HCT116 (cell line): ENCODE measurements at regions not wholly inside any gene's neighbourhood (a gene's known extent, or its start where the extent isn't known, plus 50 kb on each side); places are given as distances from the start of the nearest gene placed in this dataset.

Experiments used
- ATAC-seq: fragments of 200-7000 bp; cut with Tn5 transposase; 2 replicates; pipeline ENCODE4 v1.9.1; 2020; ENCODE audit warnings: mild to moderate bottlenecking, moderate library complexity
- BruUV-seq: library from RNA; stranded (reverse); fragments of 400-500 nt; replicated peaks from 2 replicates; lab custom pipeline; 2021; lab: Mats Ljungman, UMichigan
- CTCF ChIA-PET: fragments of 300-600 bp; sonication (Branson Sonifier 250); formaldehyde crosslinking; loops from one replicate; lab custom pipeline; 2021; ENCODE audit warnings: antibody characterized with exemption; lab: Charles Lee
- POLR2A ChIA-PET: fragments of 300-600, 350-600 bp; sonication (Branson Sonifier 250); formaldehyde crosslinking; loops from one replicate; lab custom pipeline; 2021; ENCODE audit warnings: antibody characterized with exemption; lab: Charles Lee
- RAD21 ChIA-PET, 2 experiments: fragments of 300-600 bp; sonication (Branson Sonifier 250); formaldehyde crosslinking; loops; one replicate each; lab custom pipeline; 2023; ENCODE audit warnings: low total read pairs in 2 of 2; ENCODE audit not compliant: uncharacterized antibody in 2 of 2, unreplicated experiment in 2 of 2, low non-redundant PET in 1 of 2; lab: Charles Lee
- DNase-seq: peaks from one replicate; pipeline ENCODE4 v3.0.0-alpha.2; 2010; ENCODE audit warnings: low read depth, low spot score
- H2AFZ ChIP-seq: fragments of 200-600 bp; shearing (Covaris generic), sonication (generic); 2 replicates; pipeline ENCODE4 v1.6.1; 2017; ENCODE audit warnings: low read depth, mixed run types, mixed read lengths, antibody characterized with exemption, low read length; ENCODE audit not compliant: poor library complexity, severe bottlenecking
- H3K27ac ChIP-seq: 2 replicates; pipeline ENCODE4 v1.5.1; 2012; ENCODE audit warnings: low read depth, low read length
- H3K27me3 ChIP-seq: fragments of 200-600 bp; sonication (generic); 2 replicates; pipeline ENCODE4 v1.6.1; 2016; ENCODE audit warnings: mixed run types, low read length, mixed read lengths; ENCODE audit not compliant: insufficient read depth
- H3K36me3 ChIP-seq, 2 experiments: fragments of 200-500 bp in 1 of 2; fragments of 200-600 bp in 1 of 2; sonication (Bioruptor generic) in 1 of 2; sonication (generic) in 1 of 2; 2 replicates each; pipeline versions ENCODE4 v1.5.1 to v1.6.1; 2014 to 2016; ENCODE audit warnings: low read length in 2 of 2, inconsistent platforms in 1 of 2, mixed read lengths in 1 of 2, mixed run types in 1 of 2; ENCODE audit not compliant: insufficient read depth in 2 of 2, control insufficient read depth in 1 of 2
- H3K4me1 ChIP-seq, 2 experiments: fragments of 200-600 bp in 1 of 2; sonication (generic) in 1 of 2; 2 replicates each; pipeline versions ENCODE4 v1.5.1 to v1.6.1; 2012 to 2017; ENCODE audit warnings: low read length in 2 of 2, inconsistent platforms in 1 of 2, mild to moderate bottlenecking in 1 of 2, mixed read lengths in 1 of 2, mixed run types in 1 of 2, moderate library complexity in 1 of 2; ENCODE audit not compliant: insufficient read depth in 2 of 2, control insufficient read depth in 1 of 2
- H3K4me2 ChIP-seq: fragments of 200-600 bp; sonication (generic); 2 replicates; pipeline ENCODE4 v1.6.1; 2017; ENCODE audit warnings: mixed run types, low read length, mixed read lengths
- H3K4me3 ChIP-seq, 2 experiments: fragments of 200-600 bp in 1 of 2; sonication (generic) in 1 of 2; replicated peaks in 1 of 2; 2 replicates each; pipeline ENCODE4 v1.5.1; 2011 to 2016; ENCODE audit warnings: low read length in 2 of 2, control low read depth in 1 of 2, low read depth in 1 of 2, mild to moderate bottlenecking in 1 of 2, mixed read lengths in 1 of 2, mixed run types in 1 of 2
- H3K79me2 ChIP-seq: fragments of 200-600 bp; sonication (generic); 2 replicates; pipeline ENCODE4 v1.6.1; 2017; ENCODE audit warnings: mild to moderate bottlenecking, mixed run types, low read length, moderate library complexity, mixed read lengths; ENCODE audit not compliant: insufficient read depth
- H3K9ac ChIP-seq: fragments of 200-600 bp; sonication (generic); 2 replicates; pipeline ENCODE4 v1.6.1; 2016; ENCODE audit warnings: low read length, mixed read lengths
- H3K9me2 ChIP-seq: fragments of 200-600 bp; sonication (generic), shearing (Covaris generic); 2 replicates; pipeline ENCODE4 v1.6.1; 2017; ENCODE audit warnings: mixed run types, mild to moderate bottlenecking, moderate library complexity; ENCODE audit not compliant: insufficient read depth
- H3K9me3 ChIP-seq, 2 experiments: fragments of 200-500 bp in 1 of 2; fragments of 200-600 bp in 1 of 2; sonication (Bioruptor generic) in 1 of 2; sonication (generic) in 1 of 2; 2 replicates each; pipeline ENCODE4 v1.6.1; 2014 to 2017; ENCODE audit warnings: low read length in 2 of 2, mixed read lengths in 2 of 2, inconsistent platforms in 1 of 2, low read depth in 1 of 2, mild to moderate bottlenecking in 1 of 2, mixed run types in 1 of 2, moderate library complexity in 1 of 2; ENCODE audit not compliant: control insufficient read depth in 1 of 2, insufficient read depth in 1 of 2
- H4K20me1 ChIP-seq: fragments of 200-600 bp; sonication (generic), shearing (Covaris generic); 2 replicates; pipeline ENCODE4 v1.6.1; 2017; ENCODE audit warnings: mixed run types, mild to moderate bottlenecking, moderate library complexity; ENCODE audit not compliant: insufficient read depth
- ATF3 ChIP-seq: IDR thresholded peaks from 2 replicates; pipeline ENCODE4 v1.6.1; 2012
- CBX3 ChIP-seq: IDR thresholded peaks from 2 replicates; pipeline ENCODE4 v1.6.1; 2012; ENCODE audit warnings: low read depth
- CEBPB ChIP-seq: IDR thresholded peaks from 2 replicates; pipeline ENCODE4 v1.6.1; 2012; ENCODE audit warnings: low read depth
- CTCF ChIP-seq, 3 experiments: fragments of 200-600 bp in 1 of 3; sonication (generic) in 1 of 3; IDR thresholded peaks in 2 of 3; conservative IDR thresholded peaks in 1 of 3; 2 replicates each; pipeline ENCODE4 v1.5.1; 2012 to 2017; ENCODE audit warnings: low read depth in 2 of 3, low read length in 2 of 3, antibody characterized with exemption in 1 of 3, borderline replicate concordance in 1 of 3, control low read depth in 1 of 3, mild to moderate bottlenecking in 1 of 3, mixed read lengths in 1 of 3, mixed run types in 1 of 3, moderate library complexity in 1 of 3; ENCODE audit not compliant: insufficient read depth in 1 of 3
- EGR1 ChIP-seq: IDR thresholded peaks from 2 replicates; pipeline ENCODE4 v1.6.1; 2012; ENCODE audit warnings: low read depth
- EZH2 ChIP-seq: fragments of 200-600 bp; sonication (generic); IDR thresholded peaks from 2 replicates; pipeline ENCODE4 v1.6.1; 2017; ENCODE audit warnings: antibody characterized with exemption, mixed run types
- EZH2phosphoT487 ChIP-seq: fragments of 200-600 bp; IDR thresholded peaks from 2 replicates; pipeline ENCODE4 v1.6.1; 2018; ENCODE audit warnings: antibody characterized with exemption, borderline replicate concordance
- JUND ChIP-seq: IDR thresholded peaks from 2 replicates; pipeline ENCODE4 v1.6.1; 2012
- POLR2AphosphoS5 ChIP-seq: IDR thresholded peaks from 2 replicates; pipeline ENCODE4 v1.6.1; 2011; ENCODE audit warnings: mild to moderate bottlenecking, low read depth, low read length, moderate library complexity
- REST ChIP-seq: IDR thresholded peaks from 2 replicates; pipeline ENCODE4 v1.6.1; 2012; ENCODE audit warnings: low read depth
- SIN3A ChIP-seq: IDR thresholded peaks from 2 replicates; pipeline ENCODE4 v1.6.1; 2012; ENCODE audit warnings: low read depth
- SP1 ChIP-seq: IDR thresholded peaks from 2 replicates; pipeline ENCODE4 v1.6.1; 2012; ENCODE audit warnings: low read depth
- TCF7L2 ChIP-seq: IDR thresholded peaks from 2 replicates; pipeline ENCODE4 v1.7.0; 2011; ENCODE audit warnings: borderline replicate concordance, inconsistent platforms; ENCODE audit not compliant: insufficient read depth, insufficient read length; ENCODE audit errors: extremely low read depth
- YY1 ChIP-seq: IDR thresholded peaks from 2 replicates; pipeline ENCODE4 v1.6.1; 2011; ENCODE audit warnings: low read length, low read depth, moderate library complexity, mild to moderate bottlenecking; ENCODE audit not compliant: insufficient replicate concordance; ENCODE audit errors: extremely low read depth
- ZFX ChIP-seq: fragments of 450-650 bp; IDR thresholded peaks from 2 replicates; pipeline ENCODE4 v1.6.1; 2017
- ZNF274 ChIP-seq: fragments of 200-500 bp; sonication (Bioruptor generic); IDR thresholded peaks from 2 replicates; pipeline ENCODE4 v1.6.1; 2014; ENCODE audit warnings: mild to moderate bottlenecking, low read depth, low read length, inconsistent platforms
- intact Hi-C: fragments of 100-400 bp; cut with micrococcal nuclease; formaldehyde crosslinking; loops from 2 replicates; pipeline ENCODE4 v1.10.0; 2022

GRCh38 chr11:8333376-8333775 is 69.7 kb upstream of the LMO1 start:
- H3K9ac ChIP-seq = no peak overlapping the region
- CTCF ChIA-PET = interaction anchor here (1.7 kb wide), 1 partner anchor 234 kb away, joined by 9 read pairs; no protein-coding TSS in a partner anchor
- POLR2A ChIA-PET = no interaction called here
- H3K4me1 ChIP-seq = peaks cover 6 to 34% of the 10 kb centered on the region in 2 experiments
- H3K79me2 ChIP-seq = no peaks in the 10 kb centered on the region
- H3K27me3 ChIP-seq = no peaks in the 10 kb centered on the region
- ATAC-seq (no peak), DNase-seq (no peak)
- H4K20me1 ChIP-seq = no peaks in the 10 kb centered on the region
- no peak overlapping the region for H2AFZ ChIP-seq
- H3K36me3 ChIP-seq = no peaks in the 10 kb centered on the region
- BruUV-seq = no TSS peak
- RAD21 ChIA-PET = no interaction called here
- no peak for TF ChIP-seq YY1
- no peak for TF ChIP-seq CBX3
- TF ChIP-seq EGR1 = no peak
- no peak for TF ChIP-seq EZH2
- no peak for TF ChIP-seq CEBPB
- no peak for TF ChIP-seq ZNF274
- TF ChIP-seq JUND = no peak
- no peak for TF ChIP-seq SP1
- no peak for TF ChIP-seq EZH2phosphoT487
- intact Hi-C loops = no loop called here
- H3K27ac ChIP-seq = no peak overlapping the region
- H3K4me3 ChIP-seq = no peak overlapping the region
- peak overlapping the region; percentile 1; the same call in 1 of the 2 replicates for H3K4me2 ChIP-seq
- H3K9me2 ChIP-seq = no peaks in the 10 kb centered on the region
- no peaks in the 10 kb centered on the region for H3K9me3 ChIP-seq

GRCh38 chr11:8332891-8333290 is 69.2 kb upstream of the LMO1 start:
- no peak for ATAC-seq
- RAD21 ChIA-PET = no interaction called here
- no peak overlapping the region for H3K4me2 ChIP-seq
- no peaks in the 10 kb centered on the region for H3K9me3 ChIP-seq
- DNase-seq = no peak
- POLR2A ChIA-PET = no interaction called here
- no peaks in the 10 kb centered on the region for H4K20me1 ChIP-seq
- intact Hi-C loops = no loop called here
- no peaks in the 10 kb centered on the region for H3K79me2 ChIP-seq
- no peaks in the 10 kb centered on the region for H3K27me3 ChIP-seq
- CTCF ChIA-PET = no interaction called here
- H3K4me3 ChIP-seq = no peak overlapping the region
- H3K9ac ChIP-seq = no peak overlapping the region
- no peaks in the 10 kb centered on the region for H3K36me3 ChIP-seq
- no peaks in the 10 kb centered on the region for H3K9me2 ChIP-seq
- no peak overlapping the region for H2AFZ ChIP-seq
- no TSS peak for BruUV-seq
- peaks cover 6 to 30% of the 10 kb centered on the region in 2 experiments for H3K4me1 ChIP-seq
- H3K27ac ChIP-seq = no peak overlapping the region
- TF ChIP-seq POLR2AphosphoS5 (no peak), TCF7L2 (no peak), EGR1 (no peak), CEBPB (no peak), CTCF (IDR thresholded peaks at IDR 0.05 in 2 of 3, conservative IDR thresholded peaks at IDR 0.05 in 1 of 3; ENCODE audit: borderline replicate concordance in 1 of 3, insufficient read depth in 1 of 3, low read depth in 2 of 3, low read length in 2 of 3) (no peak), CBX3 (no peak), EZH2 (no peak), SIN3A (no peak), ZFX (no peak), ZNF274 (no peak), REST (no peak), ATF3 (no peak), EZH2phosphoT487 (no peak)
